ENCODE measurements at regions not wholly inside any gene's neighbourhood (a gene's known extent, or its start where the extent isn't known, plus 50 kb on each side); places are given as distances from the start of the nearest gene placed in this dataset.

DNA sequence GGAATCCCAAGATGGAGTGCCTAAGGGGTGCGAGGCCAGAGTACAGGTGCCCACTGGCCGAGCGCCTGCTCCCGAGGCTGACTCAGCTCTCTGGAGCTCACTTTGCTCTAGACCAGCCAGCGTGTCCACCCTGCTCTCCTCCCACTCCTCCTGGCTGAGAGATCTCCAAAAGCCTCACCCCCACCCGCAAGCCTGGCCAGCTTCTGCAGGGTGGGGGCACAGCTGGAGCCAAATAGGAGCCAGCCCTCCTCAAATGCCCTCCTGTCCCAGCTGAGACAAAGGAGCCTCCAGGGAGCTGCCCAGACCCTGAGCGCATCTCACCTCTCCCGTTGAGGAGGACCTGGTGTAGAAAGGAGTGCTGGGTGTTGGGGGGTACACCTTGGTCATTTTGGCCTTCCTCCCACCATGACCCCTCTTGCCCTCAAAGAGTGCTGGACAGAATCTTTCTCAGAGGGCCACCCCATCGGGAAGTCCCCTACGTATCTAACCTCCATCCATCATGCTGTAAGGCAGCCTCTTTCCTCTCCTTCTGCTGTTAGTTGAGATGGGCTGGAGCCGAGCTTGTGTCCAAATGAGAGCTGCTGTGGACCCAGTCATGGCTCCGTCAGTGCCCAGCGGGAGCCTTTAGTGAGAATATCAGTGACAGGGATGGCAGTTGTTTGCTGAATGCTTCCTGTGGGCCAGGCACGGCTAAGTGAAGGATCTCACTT, 123.9 kb upstream of the VSTM2B start:
- Histone ChIP-seq H3K79me2 (ENCODE audit: insufficient read depth, low read length) (no peaks in the 10 kb centered on the region), H2AFZ (ENCODE audit: insufficient read depth, low read depth, low read length, poor library complexity, severe bottlenecking) (no peak overlapping the region), H3K9me3 (replicated peaks in 1 of 2; ENCODE audit: control insufficient read depth in 1 of 2, insufficient read depth in 1 of 2, low read length in 2 of 2) (no peaks in the 10 kb centered on the region), H4K20me1 (ENCODE audit: insufficient read depth, low read length) (no peaks in the 10 kb centered on the region), H3K36me3 (replicated peaks in 1 of 2; ENCODE audit: control insufficient read depth in 1 of 2, insufficient read depth in 2 of 2, low read length in 2 of 2) (no peaks in the 10 kb centered on the region), H3K4me1 (ENCODE audit: control insufficient read depth in 1 of 2, insufficient read depth in 2 of 2, low read length in 2 of 2) (no peaks in the 10 kb centered on the region), H3K27me3 (ENCODE audit: control insufficient read depth in 2 of 2, insufficient read depth in 2 of 2, low read length in 2 of 2) (no peaks in the 10 kb centered on the region), H3K4me3 (replicated peaks in 1 of 3; ENCODE audit: low read depth in 2 of 3, low read length in 3 of 3) (no peak overlapping the region), H3K27ac (ENCODE audit: low read depth in 1 of 2, low read length in 2 of 2) (no peak overlapping the region), H3K4me2 (replicated peaks; ENCODE audit: extremely low read depth, low read length, poor library complexity, severe bottlenecking) (no peak overlapping the region), H3K9ac (ENCODE audit: insufficient read depth, low read length, poor library complexity, severe bottlenecking) (no peak overlapping the region)
- TF ChIP-seq, protein P1, sequence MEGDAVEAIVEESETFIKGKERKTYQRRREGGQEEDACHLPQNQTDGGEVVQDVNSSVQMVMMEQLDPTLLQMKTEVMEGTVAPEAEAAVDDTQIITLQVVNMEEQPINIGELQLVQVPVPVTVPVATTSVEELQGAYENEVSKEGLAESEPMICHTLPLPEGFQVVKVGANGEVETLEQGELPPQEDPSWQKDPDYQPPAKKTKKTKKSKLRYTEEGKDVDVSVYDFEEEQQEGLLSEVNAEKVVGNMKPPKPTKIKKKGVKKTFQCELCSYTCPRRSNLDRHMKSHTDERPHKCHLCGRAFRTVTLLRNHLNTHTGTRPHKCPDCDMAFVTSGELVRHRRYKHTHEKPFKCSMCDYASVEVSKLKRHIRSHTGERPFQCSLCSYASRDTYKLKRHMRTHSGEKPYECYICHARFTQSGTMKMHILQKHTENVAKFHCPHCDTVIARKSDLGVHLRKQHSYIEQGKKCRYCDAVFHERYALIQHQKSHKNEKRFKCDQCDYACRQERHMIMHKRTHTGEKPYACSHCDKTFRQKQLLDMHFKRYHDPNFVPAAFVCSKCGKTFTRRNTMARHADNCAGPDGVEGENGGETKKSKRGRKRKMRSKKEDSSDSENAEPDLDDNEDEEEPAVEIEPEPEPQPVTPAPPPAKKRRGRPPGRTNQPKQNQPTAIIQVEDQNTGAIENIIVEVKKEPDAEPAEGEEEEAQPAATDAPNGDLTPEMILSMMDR (IDR thresholded peaks at IDR 0.05) = no peak
- Mint-ChIP-seq H3K27ac (no peak overlapping the region), H3K36me3 (no peaks in the 10 kb centered on the region), H3K27me3 (ENCODE audit: low read depth in 3 of 3) (peaks cover 5 to 20% (median 19%) of the 10 kb centered on the region in 3 donors), H3K4me3 (no peak overlapping the region), H3K9me3 (no peaks in the 10 kb centered on the region), H3K4me1 (no peaks in the 10 kb centered on the region)
- 85% methylated on average over 9 of the region's 14 CpGs for WGBS (ENCODE audit: insufficient coverage)
- intact Hi-C loops (cut with micrococcal nuclease) = no loop called here
- DNase-seq = no peak

DNA sequence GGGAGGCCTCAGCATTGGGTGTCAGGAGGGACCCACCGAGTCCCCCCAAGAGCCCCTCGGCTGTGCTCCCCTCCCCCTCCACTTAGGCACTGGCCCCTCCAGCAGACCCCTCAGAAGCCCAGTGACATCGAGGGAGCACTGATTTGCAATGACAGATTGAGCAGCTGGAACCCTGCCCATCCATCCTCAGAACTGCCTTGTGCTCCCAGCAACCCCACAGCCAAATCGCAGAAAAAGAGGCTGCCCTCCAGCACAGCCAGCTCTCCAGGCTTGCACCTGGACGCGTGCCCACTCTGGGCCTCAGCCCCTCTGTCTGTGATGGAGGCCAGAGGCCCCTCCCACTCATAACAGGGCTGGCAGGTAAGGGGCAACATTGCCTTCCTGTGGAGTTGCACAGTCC, 123.2 kb upstream of the VSTM2B start:
- intact Hi-C loops (cut with micrococcal nuclease) = no loop called here
- TF ChIP-seq, protein P1 (IDR thresholded peaks at IDR 0.05) = no peak
- Mint-ChIP-seq H3K36me3 (no peaks in the 10 kb centered on the region), H3K4me3 (no peak overlapping the region), H3K27ac (no peak overlapping the region), H3K9me3 (no peaks in the 10 kb centered on the region), H3K4me1 (no peaks in the 10 kb centered on the region), H3K27me3 (ENCODE audit: low read depth in 3 of 3) (peaks cover 9 to 21% (median 20%) of the 10 kb centered on the region in 3 donors)
- Histone ChIP-seq H3K9ac (ENCODE audit: insufficient read depth, low read length, poor library complexity, severe bottlenecking) (no peak overlapping the region), H3K4me1 (ENCODE audit: control insufficient read depth in 1 of 2, insufficient read depth in 2 of 2, low read length in 2 of 2) (no peaks in the 10 kb centered on the region), H3K4me2 (replicated peaks; ENCODE audit: extremely low read depth, low read length, poor library complexity, severe bottlenecking) (no peak overlapping the region), H3K27ac (ENCODE audit: low read depth in 1 of 2, low read length in 2 of 2) (no peak overlapping the region), H3K9me3 (replicated peaks in 1 of 2; ENCODE audit: control insufficient read depth in 1 of 2, insufficient read depth in 1 of 2, low read length in 2 of 2) (no peaks in the 10 kb centered on the region), H3K27me3 (ENCODE audit: control insufficient read depth in 2 of 2, insufficient read depth in 2 of 2, low read length in 2 of 2) (no peaks in the 10 kb centered on the region), H3K79me2 (ENCODE audit: insufficient read depth, low read length) (no peaks in the 10 kb centered on the region), H4K20me1 (ENCODE audit: insufficient read depth, low read length) (no peaks in the 10 kb centered on the region), H3K36me3 (replicated peaks in 1 of 2; ENCODE audit: control insufficient read depth in 1 of 2, insufficient read depth in 2 of 2, low read length in 2 of 2) (no peaks in the 10 kb centered on the region), H3K4me3 (replicated peaks in 1 of 3; ENCODE audit: low read depth in 2 of 3, low read length in 3 of 3) (no peak overlapping the region), H2AFZ (ENCODE audit: insufficient read depth, low read depth, low read length, poor library complexity, severe bottlenecking) (no peak overlapping the region)
- no peak for DNase-seq
- 85% methylated on average over 5 of the region's 6 CpGs for WGBS (ENCODE audit: insufficient coverage)

Measured in CD14-positive monocyte (primary cell).